ENCODE measurements at regions not wholly inside any gene's neighbourhood (a gene's known extent, or its start where the extent isn't known, plus 50 kb on each side); places are given as distances from the start of the nearest gene placed in this dataset.

DNA sequence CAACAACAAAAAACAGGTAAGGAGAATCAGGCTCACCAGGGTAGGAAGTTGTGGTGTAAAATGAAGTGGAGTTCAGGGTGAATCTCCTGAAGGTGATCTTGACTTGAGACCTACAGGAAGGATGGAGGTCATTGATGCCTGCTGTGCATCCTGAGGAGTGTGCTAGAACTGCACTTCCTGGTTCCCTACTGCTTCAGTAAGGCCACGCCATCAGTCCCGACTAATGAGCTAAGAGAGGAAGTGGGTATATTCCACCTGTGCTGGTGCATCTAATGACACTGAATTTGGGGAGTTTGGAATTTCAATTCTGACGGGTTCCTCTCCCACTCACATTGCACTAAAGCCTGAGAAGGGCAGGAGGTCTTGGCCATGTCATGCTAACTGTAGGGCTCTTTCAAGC lies 349.3 kb upstream of the SLC14A2 start:
- no peak for DNase-seq (ENCODE audit: low spot score)

- no peak for DNase-seq (ENCODE audit: low spot score)
These were observed 347.7 kb upstream of the SLC14A2 start for GRCh38 chr18:45267622-45268021.

DNA sequence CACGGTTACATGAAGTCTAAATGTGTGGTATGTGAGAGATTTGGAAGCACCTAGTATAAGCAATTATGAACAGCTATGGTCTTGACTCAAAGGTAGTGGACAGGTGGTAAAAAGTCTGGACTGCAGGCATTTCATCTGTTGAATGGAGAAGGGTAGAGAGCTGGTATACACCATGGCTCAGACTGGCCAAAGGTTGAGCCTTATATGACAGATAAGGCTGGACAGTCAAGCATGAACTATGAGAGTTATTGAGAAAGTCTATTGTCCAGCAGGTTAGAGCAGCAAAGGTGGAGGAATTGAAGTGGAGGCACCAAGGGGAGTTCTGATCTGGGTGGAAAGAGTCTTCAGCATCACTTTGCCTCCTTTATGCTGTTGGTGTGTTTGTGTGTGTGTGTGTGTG lies 346.7 kb upstream of the SLC14A2 start:
- DNase-seq (ENCODE audit: low spot score) = no peak

GRCh38 chr18:45270289-45270771 lies 344.9 kb upstream of the SLC14A2 start:
- DNase-seq (ENCODE audit: low spot score) = no peak

- no peak for DNase-seq (ENCODE audit: low spot score)
These were observed 341.2 kb upstream of the SLC14A2 start for GRCh38 chr18:45274026-45274425.

DNA sequence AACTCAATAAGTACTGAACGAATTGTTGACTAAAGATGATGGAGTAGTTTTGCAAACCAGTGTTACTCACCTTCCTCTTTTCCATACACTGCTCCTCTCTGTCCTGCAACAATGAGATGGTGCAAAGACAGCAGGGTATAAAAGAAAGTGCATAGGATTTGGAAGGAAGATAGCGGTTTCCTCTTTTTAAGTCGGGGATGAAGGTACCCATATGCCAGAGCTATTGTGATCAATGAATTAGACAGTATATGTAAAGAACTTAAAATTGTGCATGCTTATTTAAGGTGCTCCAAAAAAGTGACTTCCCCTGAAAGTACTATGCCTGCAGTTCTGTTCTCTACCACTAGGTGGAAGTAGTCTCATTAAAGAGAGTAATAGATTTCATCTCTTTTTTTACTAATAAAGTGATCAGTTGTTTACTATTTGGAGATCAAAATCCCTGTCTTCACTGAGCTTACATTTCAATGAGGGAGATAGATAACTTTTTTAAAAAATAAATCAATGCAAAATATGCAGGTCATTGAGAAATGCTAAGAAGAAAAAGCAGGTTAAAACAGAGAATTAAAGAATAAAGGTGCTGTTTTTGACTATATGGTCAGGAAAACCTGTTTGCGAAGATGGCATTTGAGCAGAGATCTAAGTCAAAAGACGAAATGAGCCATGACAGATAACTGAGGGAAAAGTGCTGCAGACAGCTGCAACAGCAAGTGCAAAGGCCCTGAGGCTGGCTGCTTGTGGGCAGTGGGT lies 339.7 kb upstream of the SLC14A2 start:
- DNase-seq (ENCODE audit: low spot score) = no peak

DNA sequence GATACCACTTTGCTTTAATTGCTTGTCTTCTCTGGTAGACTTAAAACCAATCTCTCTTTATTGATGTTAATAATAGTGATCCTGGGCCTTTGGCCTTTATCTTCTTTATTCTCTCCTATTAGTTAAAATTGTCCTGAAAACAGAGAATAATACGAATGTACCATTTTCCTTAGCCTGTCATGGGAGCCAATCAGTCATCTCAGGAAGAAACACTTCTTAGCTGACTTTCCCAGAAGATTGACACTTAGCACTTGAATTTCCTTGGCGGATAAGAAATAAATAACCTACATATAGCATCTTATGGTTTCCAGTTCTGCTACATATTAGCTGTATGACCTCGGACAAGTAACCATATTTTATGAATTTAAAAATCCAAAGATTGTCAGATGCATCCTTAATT lies 338.4 kb upstream of the SLC14A2 start:
- no peak for DNase-seq (ENCODE audit: low spot score)

GRCh38 chr18:45277908-45278307 lies 337.4 kb upstream of the SLC14A2 start:
- DNase-seq (ENCODE audit: low spot score) = no peak

DNA sequence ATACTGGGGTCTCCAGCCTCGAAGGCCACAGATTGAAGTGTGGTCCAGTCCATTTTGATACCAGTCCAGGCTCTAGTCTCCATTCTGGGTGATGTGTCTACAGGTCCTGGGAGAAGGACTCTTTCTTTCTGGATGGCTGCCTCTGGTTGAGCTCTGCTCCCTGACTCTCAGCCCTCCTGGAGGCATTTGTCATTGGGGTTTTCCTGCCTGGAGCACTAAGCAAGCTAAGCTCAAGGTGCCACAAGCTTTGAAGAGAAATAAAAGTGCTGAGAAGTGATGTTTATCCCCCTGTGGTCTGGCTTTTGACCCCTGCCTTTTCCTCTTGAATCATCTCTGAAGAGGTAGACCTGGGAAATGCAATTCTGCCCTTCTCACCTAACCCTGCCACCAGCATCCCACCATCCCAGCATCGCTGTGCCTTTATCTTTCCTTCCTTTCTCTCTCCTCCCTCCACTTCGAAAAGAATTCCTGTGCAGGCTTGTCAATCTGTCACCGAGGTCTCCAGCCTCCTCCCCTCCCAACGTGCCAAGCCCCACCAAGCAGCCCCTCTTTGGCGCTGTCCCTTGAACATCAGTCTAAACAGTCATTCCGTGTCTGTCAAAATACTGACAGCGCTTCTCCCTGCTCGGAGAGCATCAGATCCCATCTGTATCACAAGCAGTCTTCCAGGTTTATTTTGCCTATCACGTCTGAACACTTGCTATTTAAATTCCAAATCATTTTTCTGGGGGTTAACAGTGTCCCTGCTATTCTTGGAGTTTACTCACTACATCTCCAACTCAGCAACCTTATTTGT lies 334.6 kb upstream of the SLC14A2 start:
- DNase-seq (ENCODE audit: low spot score) = no peak

DNA sequence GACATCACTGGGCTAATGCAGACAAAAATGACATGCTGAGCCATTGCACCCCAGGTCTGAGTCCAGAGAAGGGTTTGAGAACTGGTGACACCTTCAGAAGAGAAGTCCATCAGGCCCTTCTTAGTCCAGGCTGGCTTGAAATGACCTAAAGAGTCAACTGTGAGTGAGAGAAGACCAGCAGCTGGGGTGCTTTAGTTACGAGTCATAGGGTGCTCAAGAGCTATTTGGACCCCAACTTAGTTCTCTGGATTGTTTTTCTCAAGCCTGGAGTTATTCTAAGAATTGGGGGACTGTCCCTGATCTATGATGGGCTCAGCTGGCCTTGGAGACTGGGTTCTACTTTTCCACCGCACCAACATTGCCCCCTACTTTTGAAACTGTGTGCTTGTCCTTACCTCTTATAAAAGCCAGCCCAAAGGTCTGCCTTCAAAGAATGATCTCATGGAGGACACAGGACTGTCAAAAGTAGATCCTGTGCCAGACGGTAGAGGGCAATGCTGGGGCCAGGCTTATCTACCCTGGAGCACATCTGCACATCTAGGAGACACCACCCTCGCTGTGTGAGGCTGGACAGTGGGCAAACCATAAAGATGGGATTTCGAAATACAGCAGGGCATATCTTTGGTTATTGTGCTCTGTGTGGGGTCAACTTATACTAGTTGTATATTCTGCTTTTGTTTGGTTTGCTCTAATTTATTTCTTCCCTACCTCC lies 333.0 kb upstream of the SLC14A2 start:
- DNase-seq (ENCODE audit: low spot score) = no peak

GRCh38 chr18:45284174-45284573 lies 331.1 kb upstream of the SLC14A2 start:
- DNase-seq (ENCODE audit: low spot score) = no peak

DNA sequence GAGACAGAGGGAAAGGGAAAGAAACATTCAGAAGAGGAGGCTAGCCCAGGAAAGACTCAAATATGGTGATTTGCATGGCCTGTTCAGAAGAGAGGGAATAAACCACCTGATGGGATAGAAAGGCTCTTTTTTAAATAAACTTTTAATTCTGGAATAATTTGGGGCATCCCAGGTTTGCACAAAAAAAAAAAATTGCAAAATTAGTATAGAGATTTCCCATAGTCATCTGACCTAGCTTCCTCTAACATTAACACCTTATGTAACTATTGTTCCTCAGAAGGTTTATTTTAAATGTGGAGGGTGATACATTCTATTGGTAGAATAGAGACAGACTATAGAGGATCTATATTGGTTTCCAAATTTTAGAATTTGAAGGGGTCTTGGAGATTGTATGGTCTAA lies 330.4 kb upstream of the SLC14A2 start:
- DNase-seq (ENCODE audit: low spot score) = no peak

DNA sequence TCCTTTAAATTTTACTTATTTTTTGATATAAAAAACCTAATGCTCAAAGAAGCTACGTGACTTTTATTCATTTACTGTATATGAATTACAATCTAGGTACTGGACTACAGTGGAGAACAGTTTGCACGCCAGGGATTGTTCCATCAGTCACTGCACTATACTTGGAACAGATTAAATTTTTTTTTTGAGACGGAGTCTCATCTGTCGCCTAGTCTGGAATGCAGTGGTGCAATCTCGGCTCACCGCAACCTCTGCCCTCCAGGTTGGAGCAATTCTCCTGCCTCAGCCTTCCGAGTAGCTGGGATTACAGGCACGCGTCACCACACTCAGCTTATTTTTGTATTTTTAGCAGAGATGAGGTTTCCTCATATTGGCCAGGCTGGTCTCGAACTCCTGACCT lies 330.0 kb upstream of the SLC14A2 start:
- DNase-seq (ENCODE audit: low spot score) = no peak

GRCh38 chr18:45286431-45286830 lies 328.8 kb upstream of the SLC14A2 start:
- DNase-seq (ENCODE audit: low spot score) = no peak

- DNase-seq (ENCODE audit: low spot score) = peak; percentile 56
These were observed 327.7 kb upstream of the SLC14A2 start for GRCh38 chr18:45287531-45287930.

DNA sequence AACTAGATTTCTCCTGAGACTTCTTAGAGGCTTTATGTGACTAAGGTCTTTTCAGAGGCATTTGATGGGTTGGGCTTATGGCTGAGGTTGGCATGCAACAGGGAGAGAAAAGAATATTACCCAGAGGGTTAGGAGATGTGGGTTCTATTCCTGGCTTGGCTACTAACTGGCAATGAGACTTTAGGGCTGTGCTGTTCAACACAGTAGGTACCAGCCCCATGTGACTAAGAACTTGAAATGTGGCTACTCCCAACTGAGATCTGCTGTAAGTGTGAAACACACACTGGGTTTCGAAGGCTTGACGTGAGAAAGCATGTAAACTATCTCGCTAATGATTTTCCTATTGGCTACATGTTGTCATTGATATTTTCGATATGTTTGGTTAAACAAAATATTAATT lies 324.9 kb upstream of the SLC14A2 start:
- no peak for DNase-seq (ENCODE audit: low spot score)

- DNase-seq (ENCODE audit: low spot score) = no peak
These were observed 323.4 kb upstream of the SLC14A2 start for GRCh38 chr18:45291621-45292615.

- no peak for DNase-seq (ENCODE audit: low spot score)
These were observed 319.9 kb upstream of the SLC14A2 start for GRCh38 chr18:45295388-45295787.

- no peak for DNase-seq (ENCODE audit: low spot score)
These were observed 316.3 kb upstream of the SLC14A2 start for GRCh38 chr18:45298986-45299385.

DNA sequence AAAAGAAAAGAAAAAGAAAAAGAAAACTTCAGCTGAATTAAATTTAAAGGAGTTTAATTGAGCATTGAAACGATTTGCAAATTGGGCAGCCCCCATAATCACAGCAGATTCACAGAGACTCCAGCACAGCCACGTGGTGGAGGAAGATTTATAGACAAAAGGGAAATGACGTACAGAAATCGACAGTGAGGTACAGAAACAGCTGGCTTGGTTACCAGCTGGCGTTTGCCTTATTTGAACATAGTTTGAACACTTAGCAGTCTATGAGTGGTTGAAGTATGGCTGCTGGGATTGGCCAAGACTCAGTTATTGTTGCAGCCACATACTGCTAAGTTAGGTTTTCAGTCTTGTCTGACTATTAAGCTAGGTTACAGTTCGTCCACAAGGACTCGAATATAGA lies 312.2 kb upstream of the SLC14A2 start:
- no peak for DNase-seq (ENCODE audit: low spot score)

DNA sequence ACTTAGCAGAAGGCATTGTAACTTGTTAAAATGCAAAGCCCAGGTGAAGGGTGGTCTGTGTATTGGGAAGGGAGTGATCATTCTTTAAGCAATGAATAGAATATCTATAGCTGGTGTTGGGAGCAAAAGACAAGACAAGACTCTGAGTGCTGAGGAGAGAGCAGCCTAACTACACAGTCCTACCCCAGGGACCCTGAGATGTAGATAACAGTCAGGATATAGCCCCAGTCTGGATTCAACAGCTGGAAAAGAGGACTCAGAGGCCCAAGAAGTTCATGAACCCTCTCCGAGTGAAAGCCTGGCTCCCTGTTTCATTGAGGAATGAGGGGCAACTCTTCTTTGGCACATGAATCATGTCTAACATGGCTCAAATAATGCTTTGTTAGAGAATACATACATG lies 310.7 kb upstream of the SLC14A2 start:
- DNase-seq (ENCODE audit: low spot score) = no peak

Measured in mucosa of gallbladder (tissue), 1 donor.